WI38 (cell line): ENCODE measurements at regions not wholly inside any gene's neighbourhood (a gene's known extent, or its start where the extent isn't known, plus 50 kb on each side); places are given as distances from the start of the nearest gene placed in this dataset.

Experiments used
- H3K4me3 ChIP-seq: 2 replicates; pipeline ENCODE4 v1.5.1; 2011; ENCODE audit warnings: low read depth, mild to moderate bottlenecking, control low read depth, low read length
- CTCF ChIP-seq: IDR thresholded peaks from 2 replicates; pipeline ENCODE4 v1.5.1; 2012; ENCODE audit warnings: low read depth, mild to moderate bottlenecking, control low read depth, low read length

GRCh38 chr11:95296621-95297025, 65.6 kb upstream of the SESN3 start:
- no peak for TF ChIP-seq CTCF
- no peak overlapping the region for H3K4me3 ChIP-seq

- no peak overlapping the region for H3K4me3 ChIP-seq
- no peak for TF ChIP-seq CTCF
Measured at GRCh38 chr11:95296165-95296564, 65.2 kb upstream of the SESN3 start.

- no peak for TF ChIP-seq CTCF
- no peak overlapping the region for H3K4me3 ChIP-seq
Measured at GRCh38 chr11:95295382-95296149, 64.6 kb upstream of the SESN3 start.

GRCh38 chr11:95294701-95295100, 63.7 kb upstream of the SESN3 start:
- no peak overlapping the region for H3K4me3 ChIP-seq
- no peak for TF ChIP-seq CTCF

- H3K4me3 ChIP-seq = no peak overlapping the region
- TF ChIP-seq CTCF = no peak
Measured at GRCh38 chr11:95293116-95293515, 62.1 kb upstream of the SESN3 start.

GRCh38 chr11:95291946-95292345, 60.9 kb upstream of the SESN3 start:
- TF ChIP-seq CTCF = no peak
- no peak overlapping the region for H3K4me3 ChIP-seq

GRCh38 chr11:95289378-95290101, 58.5 kb upstream of the SESN3 start:
- TF ChIP-seq CTCF = no peak
- H3K4me3 ChIP-seq = no peak overlapping the region
